HG03175 (cell line): ENCODE measurements at regions not wholly inside any gene's neighbourhood (a gene's known extent, or its start where the extent isn't known, plus 50 kb on each side); places are given as distances from the start of the nearest gene placed in this dataset.
A peak's percentile ranks its signal among the peaks of the same experiment; 100 is the strongest.

Source experiments
- ATAC-seq: cut with Tn5 transposase; IDR thresholded peaks from one replicate; pipeline ENCODE4 v1.9.1; 2021; ENCODE audit warnings: mild to moderate bottlenecking, moderate library complexity; ENCODE audit not compliant: unreplicated experiment

DNA sequence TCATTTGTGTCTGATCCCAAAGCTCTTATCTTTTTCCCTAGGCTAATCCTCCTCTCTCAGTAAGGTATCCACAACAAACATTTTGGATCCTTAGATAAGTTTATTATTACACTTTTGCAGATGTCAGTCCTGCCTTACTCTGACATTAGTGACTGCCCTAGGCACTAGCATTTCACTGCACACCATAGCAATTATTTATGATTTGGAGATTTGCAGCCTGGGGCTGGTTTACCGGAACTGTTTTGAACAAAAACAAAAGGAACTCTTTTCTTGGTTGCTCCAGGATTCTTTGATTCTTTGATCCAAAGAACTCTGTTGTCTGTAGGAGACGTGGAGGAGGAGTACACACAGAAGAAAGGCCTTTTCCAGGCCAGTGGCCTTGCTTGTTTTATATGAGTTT, 80.4 kb downstream of the EDNRB start:
- ATAC-seq, result no peak

DNA sequence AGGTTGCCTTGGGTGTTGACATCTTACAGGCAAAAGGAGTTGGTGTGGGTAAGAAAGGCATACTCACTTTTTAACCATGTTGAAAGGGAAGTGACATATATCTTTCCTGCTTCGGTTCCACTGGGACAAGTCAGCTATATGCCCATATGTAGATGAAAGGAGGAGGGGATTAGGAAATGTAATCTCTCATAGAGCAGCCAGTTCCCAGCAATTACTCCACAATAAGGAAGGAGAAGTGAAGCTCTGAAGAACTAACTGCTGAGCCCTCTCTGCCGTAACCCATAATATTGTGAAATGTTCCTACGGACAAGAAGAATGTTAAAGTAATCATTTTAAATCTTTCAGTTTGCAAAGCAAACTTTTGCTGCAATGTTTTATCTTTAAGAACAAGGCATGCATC, 82.2 kb downstream of the EDNRB start:
- no peak for ATAC-seq

DNA sequence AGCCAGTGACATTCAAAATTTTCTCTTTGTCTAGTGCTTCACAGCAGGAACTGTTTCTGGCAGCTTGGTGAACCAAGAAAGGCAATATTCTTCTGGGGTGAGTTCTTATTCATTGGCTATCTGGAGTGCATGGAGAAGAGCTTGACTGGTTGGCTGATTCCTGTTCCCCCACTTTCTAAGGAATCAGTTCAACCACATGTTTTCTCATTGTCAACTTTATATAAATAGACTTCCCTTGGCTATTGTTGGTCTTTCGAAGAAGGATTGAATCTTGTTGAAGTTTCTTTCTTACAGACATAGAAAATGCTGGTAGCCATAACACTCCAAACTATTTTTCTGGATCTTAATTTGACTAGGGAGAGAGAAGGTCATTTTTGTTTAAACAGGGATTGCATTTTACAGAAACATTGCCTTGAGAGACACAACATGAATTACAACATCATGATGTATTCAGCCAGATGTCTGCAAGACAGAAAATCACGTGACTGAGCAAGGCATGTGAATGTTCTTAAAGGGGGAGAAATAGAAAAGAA, 85.2 kb downstream of the EDNRB start:
- ATAC-seq, result no peak

DNA sequence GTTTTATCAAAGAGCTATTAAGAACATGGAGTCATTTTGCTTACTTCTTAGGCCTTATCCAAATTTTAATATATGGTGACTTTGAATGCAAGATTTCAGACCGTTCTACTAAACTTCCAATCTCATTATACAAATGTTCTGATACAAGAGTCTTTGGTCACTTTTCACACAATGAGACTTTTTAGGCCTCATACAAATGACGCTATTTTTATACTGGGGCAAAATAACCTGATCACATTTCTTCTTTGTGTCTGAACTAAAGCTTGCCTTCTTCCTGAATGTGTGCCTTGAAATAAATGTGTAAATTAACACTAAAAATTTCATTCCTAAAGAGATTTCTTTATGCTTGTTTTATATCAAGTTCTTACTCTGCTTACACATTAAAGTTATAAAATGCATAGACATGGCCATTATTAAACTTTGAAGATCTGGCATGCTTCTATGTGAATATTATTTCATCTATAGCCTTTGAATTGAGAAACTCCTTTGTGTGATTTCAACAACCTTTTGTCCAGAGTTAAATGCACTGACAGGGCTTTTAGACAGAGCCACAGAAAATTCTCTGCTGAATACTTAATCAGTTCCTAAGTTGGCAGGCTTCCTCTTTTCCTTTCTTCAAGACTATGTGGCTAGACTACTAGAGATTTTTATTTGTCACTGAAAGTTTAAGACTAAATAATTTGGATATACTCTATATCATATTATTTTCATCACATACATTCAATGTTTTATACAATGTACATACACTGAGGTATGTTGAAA, 86.1 kb downstream of the EDNRB start:
- ATAC-seq, result no peak

DNA sequence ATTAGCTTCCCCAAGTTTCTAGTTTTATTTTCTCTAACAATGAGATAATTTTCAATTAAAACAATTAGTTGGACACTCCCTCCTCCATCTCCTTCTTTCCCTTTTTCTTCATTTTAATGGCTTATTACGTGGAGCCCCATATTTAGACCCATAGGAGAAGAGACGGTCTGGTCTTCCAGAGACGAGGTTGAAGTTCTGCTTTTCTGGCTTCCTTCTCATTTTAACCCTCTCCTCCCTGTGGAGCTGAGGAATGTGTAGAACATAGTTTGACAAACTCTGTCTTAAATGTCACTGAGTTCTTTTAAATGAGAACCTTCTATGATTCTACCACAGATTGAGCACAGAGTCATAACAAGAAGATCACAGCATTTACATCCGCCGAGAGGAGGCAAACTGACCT, 86.8 kb downstream of the EDNRB start:
- ATAC-seq, result no peak

DNA sequence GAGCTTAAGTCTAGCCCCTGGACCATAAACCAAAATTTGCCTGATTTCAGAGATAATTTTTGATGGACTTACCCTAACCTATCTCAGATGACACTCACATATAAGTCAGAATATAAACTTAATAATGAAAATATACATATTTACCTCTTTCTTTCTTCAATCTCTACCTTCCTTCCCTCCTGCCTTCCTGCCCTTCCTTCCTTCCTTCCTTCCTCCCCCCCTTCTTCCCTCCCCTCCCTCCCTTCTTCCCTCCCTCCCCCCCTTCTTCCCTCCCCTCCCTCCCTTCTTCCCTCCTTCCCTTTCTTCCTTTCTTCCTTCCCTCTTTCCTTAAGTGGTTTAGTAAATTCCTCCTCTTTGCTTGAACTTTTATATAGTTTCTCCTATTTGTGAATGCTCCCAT, 88.7 kb downstream of the EDNRB start:
- ATAC-seq, result no peak

DNA sequence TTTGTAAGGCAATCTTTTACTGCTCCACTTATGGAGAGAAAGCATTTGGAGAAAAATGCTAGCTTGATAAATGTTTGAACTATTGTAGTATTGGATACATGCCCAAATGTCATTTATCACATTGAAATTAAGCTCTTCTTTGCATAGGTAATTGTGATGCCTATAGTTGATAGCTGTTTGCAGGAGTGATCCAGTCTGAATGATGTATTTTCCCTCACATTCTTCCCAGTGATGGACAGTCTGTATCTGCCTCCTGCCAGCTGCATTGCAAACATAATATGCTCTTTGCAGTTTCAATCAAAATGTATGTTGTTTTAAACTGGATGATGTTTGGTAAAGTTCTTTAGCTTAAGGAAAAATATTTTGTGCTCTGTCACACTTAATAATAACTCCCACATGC, 89.8 kb downstream of the EDNRB start:
- no peak for ATAC-seq

DNA sequence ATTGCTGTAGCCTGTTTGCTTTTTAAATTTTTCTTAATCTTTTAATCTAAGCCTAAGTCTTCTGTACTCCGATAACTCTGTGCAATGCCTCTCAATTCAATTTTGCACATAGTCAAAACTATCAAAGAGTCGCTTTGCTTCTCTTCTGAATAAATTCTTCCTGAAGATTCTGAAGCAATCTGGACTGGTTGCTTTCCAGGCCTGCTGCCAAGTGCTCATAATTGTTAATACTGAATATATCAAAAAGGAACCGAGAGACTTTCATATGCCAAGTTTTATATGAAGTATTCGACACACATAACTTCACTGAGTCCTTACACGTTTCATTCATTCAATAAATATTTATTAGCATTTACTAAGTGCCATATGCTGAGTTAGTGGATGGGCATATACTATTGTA, 91.3 kb downstream of the EDNRB start:
- no peak for ATAC-seq

DNA sequence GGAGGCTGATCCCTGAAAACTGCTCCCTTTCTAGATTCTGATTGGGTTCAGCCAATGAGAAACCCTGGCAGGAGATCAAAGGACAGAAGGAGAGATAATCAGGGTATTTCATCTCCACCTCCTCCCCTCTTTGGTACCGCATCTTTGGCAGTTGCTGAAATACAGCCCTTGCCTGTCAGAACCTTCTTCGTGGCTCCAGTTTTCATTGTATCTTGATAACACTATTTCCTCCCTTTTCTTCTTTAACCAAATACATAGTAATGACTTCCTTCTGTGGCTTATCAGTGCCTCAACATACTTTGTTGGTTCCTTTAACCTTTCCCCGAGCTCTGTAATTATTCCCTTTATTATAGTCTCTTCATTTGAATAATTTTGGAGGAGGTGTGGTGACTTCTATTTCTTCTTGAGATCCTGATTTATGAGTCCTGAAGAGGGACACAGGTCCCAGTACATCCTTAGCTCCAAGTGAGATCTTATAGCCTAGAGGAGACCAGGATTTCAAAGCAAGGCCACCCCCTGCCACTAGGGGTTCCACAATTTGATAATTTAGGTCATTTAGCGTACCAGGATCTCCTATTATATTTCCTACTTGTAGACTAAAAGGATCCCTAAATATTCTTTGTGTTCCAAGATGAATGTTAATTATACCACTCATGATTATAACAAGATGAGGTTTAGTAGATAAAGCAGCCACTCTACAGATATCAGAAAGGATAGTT, 98.0 kb downstream of the EDNRB start:
- ATAC-seq, result peak; percentile 55

DNA sequence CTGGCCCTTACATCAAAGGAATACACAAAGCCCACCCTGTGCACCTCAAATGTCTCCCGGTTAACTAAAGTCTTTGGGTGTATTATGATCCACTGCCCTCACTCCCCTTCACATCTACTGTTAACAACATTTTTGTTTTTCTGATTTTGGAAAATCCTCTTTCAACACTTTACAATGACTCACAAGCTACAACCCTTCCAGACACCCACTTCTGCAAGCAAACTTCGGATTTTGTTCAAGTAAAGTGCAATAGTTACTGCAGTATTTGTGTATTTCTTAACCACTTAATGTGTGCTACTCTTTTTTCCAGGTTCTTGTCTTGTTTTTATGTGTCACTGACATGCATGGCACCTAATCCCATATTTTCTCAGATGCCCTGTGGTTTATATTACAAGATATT, 101.1 kb downstream of the EDNRB start:
- ATAC-seq, result no peak

DNA sequence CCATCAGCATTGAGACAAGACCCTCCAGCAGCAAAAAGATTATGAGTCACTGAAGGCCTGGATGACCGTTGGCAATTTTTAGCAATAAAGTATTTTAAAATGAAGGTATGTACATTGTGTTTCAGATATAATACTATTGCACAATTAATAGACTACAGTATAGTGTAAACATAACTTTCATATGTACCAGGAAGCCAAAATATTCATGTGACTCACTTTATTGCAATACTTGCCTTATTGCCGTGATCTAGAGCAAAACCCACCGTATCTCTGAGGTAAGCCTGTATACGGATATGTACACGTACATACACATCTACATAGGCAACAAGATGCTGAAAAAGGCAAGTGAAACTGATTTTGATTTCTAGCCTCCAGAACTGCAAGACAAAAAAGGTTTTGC, 103.3 kb downstream of the EDNRB start:
- ATAC-seq, result no peak
